Mesenchymal stem cell (in vitro differentiated cells and primary cell): ENCODE measurements at regions not wholly inside any gene's neighbourhood (a gene's known extent, or its start where the extent isn't known, plus 50 kb on each side); places are given as distances from the start of the nearest gene placed in this dataset.

Experiments
- DNase-seq: peaks from one replicate; pipeline ENCODE4 v3.0.0-alpha.2; 2013
- H2AFZ ChIP-seq: one replicate; pipeline ENCODE4 v1.6.1; 2013; ENCODE audit warnings: low read depth, mild to moderate bottlenecking, control low read depth, inconsistent platforms, low read length, moderate library complexity
- H2AK5ac ChIP-seq: 2 replicates; pipeline ENCODE4 v1.6.1; 2013; ENCODE audit warnings: low read length, moderate library complexity, mild to moderate bottlenecking, inconsistent platforms; ENCODE audit not compliant: severe bottlenecking
- H2BK120ac ChIP-seq: one replicate; pipeline ENCODE4 v1.6.1; 2013; ENCODE audit warnings: low read depth, mild to moderate bottlenecking, inconsistent platforms, low read length, moderate library complexity
- H2BK12ac ChIP-seq, 2 experiments: one replicate each; pipeline ENCODE4 v1.6.1; 2013; ENCODE audit warnings: inconsistent platforms in 2 of 2, low read length in 2 of 2, mild to moderate bottlenecking in 2 of 2, moderate library complexity in 2 of 2, control low read depth in 1 of 2
- H2BK15ac ChIP-seq: one replicate; pipeline ENCODE4 v1.6.1; 2013; ENCODE audit warnings: mild to moderate bottlenecking, low read depth, inconsistent platforms; ENCODE audit not compliant: poor library complexity, severe bottlenecking
- H2BK5ac ChIP-seq: 2 replicates; pipeline ENCODE4 v1.6.1; 2013; ENCODE audit warnings: low read depth, mild to moderate bottlenecking, low read length, control low read depth, inconsistent platforms; ENCODE audit not compliant: poor library complexity, severe bottlenecking
- H3K14ac ChIP-seq, 2 experiments: one replicate each; pipeline ENCODE4 v1.6.1; 2013; ENCODE audit warnings: inconsistent platforms in 2 of 2, low read length in 2 of 2, control low read depth in 1 of 2, mild to moderate bottlenecking in 1 of 2, moderate library complexity in 1 of 2
- H3K18ac ChIP-seq, 2 experiments: one replicate each; pipeline ENCODE4 v1.6.1; 2013; ENCODE audit warnings: inconsistent platforms in 2 of 2, low read length in 2 of 2, control low read depth in 1 of 2, low read depth in 1 of 2, mild to moderate bottlenecking in 1 of 2
- H3K23ac ChIP-seq, 2 experiments: one replicate each; pipeline ENCODE4 v1.6.1; 2013; ENCODE audit warnings: inconsistent platforms in 2 of 2, low read length in 2 of 2, mild to moderate bottlenecking in 2 of 2, moderate library complexity in 2 of 2, control low read depth in 1 of 2
- H3K27ac ChIP-seq: 2 replicates; pipeline ENCODE4 v1.5.1; 2013; ENCODE audit warnings: mild to moderate bottlenecking, moderate library complexity, low read length, control low read depth, inconsistent platforms; ENCODE audit not compliant: poor library complexity, severe bottlenecking
- H3K27me3 ChIP-seq, 2 experiments: 2 replicates each; pipeline versions ENCODE4 v1.6.1 to v1.7.0; 2013; ENCODE audit warnings: low read length in 2 of 2, mild to moderate bottlenecking in 2 of 2, moderate library complexity in 2 of 2, control low read depth in 1 of 2, inconsistent platforms in 1 of 2; ENCODE audit not compliant: control insufficient read depth in 1 of 2, insufficient read depth in 1 of 2
- H3K36me3 ChIP-seq, 2 experiments: 2 replicates each; pipeline versions ENCODE4 v1.6.1 to v1.7.0; 2013; ENCODE audit warnings: low read length in 2 of 2, control low read depth in 1 of 2, inconsistent platforms in 1 of 2, low read depth in 1 of 2, mild to moderate bottlenecking in 1 of 2; ENCODE audit not compliant: insufficient read depth in 2 of 2, control insufficient read depth in 1 of 2
- H3K4ac ChIP-seq, 2 experiments: one replicate each; pipeline ENCODE4 v1.6.1; 2013; ENCODE audit warnings: inconsistent platforms in 2 of 2, low read length in 2 of 2, mild to moderate bottlenecking in 2 of 2, moderate library complexity in 2 of 2, control low read depth in 1 of 2, low read depth in 1 of 2
- H3K4me1 ChIP-seq: 2 replicates; pipeline ENCODE4 v1.6.1; 2013; ENCODE audit warnings: low read depth, low read length, control low read depth; ENCODE audit not compliant: control insufficient read depth, insufficient read depth
- H3K4me2 ChIP-seq: 2 replicates; pipeline ENCODE4 v1.6.1; 2013; ENCODE audit warnings: low read length, mild to moderate bottlenecking, inconsistent platforms; ENCODE audit not compliant: poor library complexity, severe bottlenecking
- H3K4me3 ChIP-seq, 2 experiments: 2 replicates each; pipeline versions ENCODE4 v1.5.1 to v1.7.0; 2013; ENCODE audit warnings: low read length in 2 of 2, mild to moderate bottlenecking in 2 of 2, control low read depth in 1 of 2, low read depth in 1 of 2; ENCODE audit not compliant: insufficient read depth in 1 of 2
- H3K79me1 ChIP-seq: replicated peaks from 2 replicates; pipeline ENCODE4 v1.6.1; 2013; ENCODE audit warnings: mild to moderate bottlenecking, control low read depth, low read length, inconsistent platforms; ENCODE audit not compliant: poor library complexity, severe bottlenecking
- H3K9ac ChIP-seq: 2 replicates; pipeline ENCODE4 v1.7.0; 2013; ENCODE audit warnings: mild to moderate bottlenecking, low read length, moderate library complexity
- H3K9me3 ChIP-seq: 2 replicates; pipeline ENCODE4 v1.7.0; 2013; ENCODE audit warnings: mild to moderate bottlenecking, low read length; ENCODE audit not compliant: control insufficient read depth
- H4K8ac ChIP-seq: one replicate; pipeline ENCODE4 v1.6.1; 2013; ENCODE audit warnings: inconsistent platforms, mild to moderate bottlenecking, low read length, moderate library complexity
- H4K91ac ChIP-seq: one replicate; pipeline ENCODE4 v1.6.1; 2013; ENCODE audit warnings: mild to moderate bottlenecking, low read length, inconsistent platforms
- WGBS: methylation state at CpG from one replicate; pipeline ENCODE4 v1.1.7; 2013; ENCODE audit warnings: mixed read lengths; 5-methylcytosine and 5-hydroxymethylcytosine counted together

- no peaks in the 10 kb centered on the region for H3K79me1 ChIP-seq
- H3K36me3 ChIP-seq: no peaks in the 10 kb centered on the region
- no peak overlapping the region for H2AFZ ChIP-seq
- no peak overlapping the region for H3K4me3 ChIP-seq
- H2BK15ac ChIP-seq: no peak overlapping the region
- H2BK120ac ChIP-seq: no peak overlapping the region
- H3K27ac ChIP-seq: no peak overlapping the region
- H4K91ac ChIP-seq: no peak overlapping the region
- 96% methylated on average over 2 of the region's 2 CpGs for WGBS
- H2BK5ac ChIP-seq: no peak overlapping the region
- no peaks in the 10 kb centered on the region for H3K9me3 ChIP-seq
- DNase-seq: no peak
- H3K4ac ChIP-seq: no peak overlapping the region
- no peak overlapping the region for H3K18ac ChIP-seq
- no peak overlapping the region for H3K4me2 ChIP-seq
- no peak overlapping the region for H3K9ac ChIP-seq
- H3K27me3 ChIP-seq: no peaks in the 10 kb centered on the region
- no peak overlapping the region for H2AK5ac ChIP-seq
- H4K8ac ChIP-seq: no peak overlapping the region
- H3K23ac ChIP-seq: no peak overlapping the region
- H3K4me1 ChIP-seq: peaks cover 10% of the 10 kb centered on the region
- no peak overlapping the region for H3K14ac ChIP-seq
- no peak overlapping the region for H2BK12ac ChIP-seq
Measured at GRCh38 chr7:142381727-142382390, 124.0 kb upstream of the PRSS58 start.

- Histone ChIP-seq H3K27ac (no peak overlapping the region), H2BK120ac (no peak overlapping the region), H3K4me2 (no peak overlapping the region), H2BK15ac (no peak overlapping the region), H2BK12ac (no peak overlapping the region), H2AK5ac (no peak overlapping the region), H3K4me3 (no peak overlapping the region), H3K23ac (no peak overlapping the region), H2AFZ (no peak overlapping the region), H3K4me1 (peaks cover 18% of the 10 kb centered on the region), H3K14ac (no peak overlapping the region), H3K9ac (no peak overlapping the region), H3K18ac (no peak overlapping the region), H3K27me3 (no peaks in the 10 kb centered on the region), H4K91ac (no peak overlapping the region), H2BK5ac (no peak overlapping the region), H3K9me3 (no peaks in the 10 kb centered on the region), H4K8ac (no peak overlapping the region), H3K4ac (no peak overlapping the region), H3K36me3 (no peaks in the 10 kb centered on the region), H3K79me1 (no peaks in the 10 kb centered on the region)
- WGBS: 53% methylated on average over 3 of the region's 3 CpGs
- DNase-seq: no peak
Measured at GRCh38 chr7:142380069-142380468, 122.2 kb upstream of the PRSS58 start.

- peaks cover 14% of the 10 kb centered on the region for H3K4me1 ChIP-seq
- H4K91ac ChIP-seq: no peak overlapping the region
- no peak overlapping the region for H3K4me3 ChIP-seq
- DNase-seq: no peak
- no peak overlapping the region for H2AFZ ChIP-seq
- no peaks in the 10 kb centered on the region for H3K9me3 ChIP-seq
- H3K14ac ChIP-seq: no peak overlapping the region
- H2BK12ac ChIP-seq: no peak overlapping the region
- H3K18ac ChIP-seq: no peak overlapping the region
- no peak overlapping the region for H2AK5ac ChIP-seq
- H3K9ac ChIP-seq: no peak overlapping the region
- no peak overlapping the region for H3K27ac ChIP-seq
- no peak overlapping the region for H3K23ac ChIP-seq
- H3K79me1 ChIP-seq: no peaks in the 10 kb centered on the region
- no peak overlapping the region for H3K4ac ChIP-seq
- H3K4me2 ChIP-seq: no peak overlapping the region
- no peak overlapping the region for H2BK5ac ChIP-seq
- no peaks in the 10 kb centered on the region for H3K27me3 ChIP-seq
- no peaks in the 10 kb centered on the region for H3K36me3 ChIP-seq
- H2BK15ac ChIP-seq: no peak overlapping the region
- no peak overlapping the region for H4K8ac ChIP-seq
- 90% methylated on average over 5 of the region's 6 CpGs for WGBS
- no peak overlapping the region for H2BK120ac ChIP-seq
Measured at GRCh38 chr7:142379201-142379885, 121.5 kb upstream of the PRSS58 start.

- Histone ChIP-seq H3K9ac (no peak overlapping the region), H2BK120ac (no peak overlapping the region), H4K91ac (no peak overlapping the region), H3K4me3 (no peak overlapping the region), H2AFZ (no peak overlapping the region), H3K23ac (no peak overlapping the region), H3K9me3 (no peaks in the 10 kb centered on the region), H2BK15ac (no peak overlapping the region), H3K36me3 (no peaks in the 10 kb centered on the region), H2BK12ac (no peak overlapping the region), H3K27me3 (no peaks in the 10 kb centered on the region), H3K4me1 (peaks cover 12% of the 10 kb centered on the region), H4K8ac (no peak overlapping the region), H3K27ac (no peak overlapping the region), H3K79me1 (no peaks in the 10 kb centered on the region), H3K4me2 (no peak overlapping the region), H2BK5ac (no peak overlapping the region), H3K4ac (no peak overlapping the region), H3K14ac (no peak overlapping the region), H3K18ac (no peak overlapping the region), H2AK5ac (no peak overlapping the region)
- no peak for DNase-seq
- 100% methylated on average over 2 of the region's 2 CpGs for WGBS
Measured at GRCh38 chr7:142377567-142377966, 119.7 kb upstream of the PRSS58 start.
